ENCODE measurements at regions not wholly inside any gene's neighbourhood (a gene's known extent, or its start where the extent isn't known, plus 50 kb on each side); places are given as distances from the start of the nearest gene placed in this dataset.

GRCh38 chr22:27297125-27297524 lies 504.4 kb downstream of the MN1 start:
- TF ChIP-seq CTCF (IDR thresholded peaks at IDR 0.05) (no peak), POLR2AphosphoS5 (IDR thresholded peaks at IDR 0.05) (no peak), POLR2A (IDR thresholded peaks at IDR 0.05) (no peak)

Measured in prostate gland (tissue), 2 donors.